ENCODE measurements at regions not wholly inside any gene's neighbourhood (a gene's known extent, or its start where the extent isn't known, plus 50 kb on each side); places are given as distances from the start of the nearest gene placed in this dataset.
"Not testable (repeated sequence)": the region's sequence is repeated elsewhere in the genome, so short reads cannot be mapped to it uniquely, and the experiment has no call there.

GRCh38 chr7:19623676-19624075, 85.2 kb downstream of the POLR1F start:
- DNase-seq: no peak

DNA sequence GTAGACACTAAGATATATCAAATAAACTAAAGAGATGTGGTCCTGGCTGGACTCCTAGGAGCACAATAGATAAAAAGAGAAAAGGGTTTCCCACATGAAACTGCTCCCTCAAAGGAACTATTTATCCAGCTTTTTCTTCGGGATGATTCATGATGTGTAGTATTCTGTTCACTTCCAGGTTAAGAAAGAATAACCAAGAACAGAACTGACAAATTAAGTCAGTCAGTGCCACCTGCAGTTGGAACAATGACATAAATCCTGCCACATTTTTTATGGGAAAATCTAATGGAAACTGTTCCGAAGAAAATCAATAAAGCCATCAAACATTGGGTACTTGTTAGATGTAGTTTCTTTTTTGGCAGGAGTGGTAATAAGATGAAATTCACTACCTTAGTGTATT, 87.1 kb downstream of the POLR1F start:
- DNase-seq: peak; percentile 30

DNA sequence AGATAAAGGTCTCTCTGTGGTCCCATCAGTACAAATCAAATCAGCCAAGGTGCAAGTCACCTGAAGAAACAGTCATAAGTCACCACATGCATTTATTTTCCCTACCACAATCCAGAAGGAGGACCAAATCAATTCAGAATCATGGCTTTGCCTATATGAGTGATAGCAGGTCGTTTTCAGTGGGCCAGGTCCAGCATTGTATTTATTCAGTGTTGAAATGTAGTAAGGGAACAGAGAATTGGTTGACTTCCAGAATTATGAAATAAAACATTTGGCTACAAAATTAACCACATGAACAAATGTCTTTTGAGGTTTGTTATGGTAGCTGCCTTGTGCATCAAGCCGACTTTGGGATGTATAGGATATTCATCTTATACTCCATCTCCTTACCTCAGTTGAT, 88.4 kb downstream of the POLR1F start:
- DNase-seq: no peak

GRCh38 chr7:19619122-19619521, 89.7 kb downstream of the POLR1F start:
- DNase-seq: no peak

- DNase-seq: no peak
Measured at GRCh38 chr7:19617901-19618300, 90.9 kb downstream of the POLR1F start.

GRCh38 chr7:19610194-19610943, 98.5 kb downstream of the POLR1F start:
- DNase-seq: no peak

- DNase-seq: no peak
Measured at GRCh38 chr7:19589446-19589845, 119.4 kb downstream of the POLR1F start.

DNA sequence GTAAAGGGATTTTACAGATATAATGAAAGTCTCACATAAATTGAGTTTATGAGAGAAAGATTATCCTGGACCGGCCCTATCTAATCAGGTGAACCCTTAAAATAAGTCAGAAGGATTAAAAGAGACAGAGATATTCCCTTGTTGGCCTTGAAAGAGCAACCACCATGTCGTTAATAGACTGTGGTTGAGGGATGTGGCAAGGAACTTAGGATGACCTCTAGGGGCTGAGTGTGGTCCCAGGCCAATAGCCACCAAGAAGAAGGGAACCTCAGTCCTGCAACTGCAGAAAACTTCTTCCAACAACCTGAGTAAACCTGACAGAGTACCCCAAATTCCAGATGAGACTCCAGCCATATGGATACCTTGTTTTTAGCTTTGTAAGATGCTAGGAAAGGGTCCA, 121.5 kb downstream of the POLR1F start:
- no peak for DNase-seq

DNA sequence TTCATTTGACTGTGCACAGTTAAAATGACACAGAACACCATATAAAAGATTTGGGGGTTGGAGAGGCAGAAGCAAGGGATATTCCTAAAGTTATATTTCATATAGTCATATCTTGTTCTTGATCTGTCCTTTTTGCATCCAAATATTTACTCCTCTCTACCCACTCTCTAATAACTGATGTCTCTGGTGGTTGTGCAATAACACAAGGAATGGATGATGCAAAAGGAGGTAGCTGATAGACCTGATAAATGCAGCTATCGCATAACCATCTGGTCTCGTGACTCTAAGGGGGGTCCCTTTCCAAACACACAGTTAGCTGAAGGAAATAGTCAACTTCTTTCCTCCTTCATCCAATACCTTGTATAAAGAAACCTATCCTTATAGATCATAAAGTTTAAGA, 123.1 kb downstream of the POLR1F start:
- no peak for DNase-seq

GRCh38 chr7:19575909-19576557, 132.8 kb downstream of the POLR1F start:
- no peak for DNase-seq

DNA sequence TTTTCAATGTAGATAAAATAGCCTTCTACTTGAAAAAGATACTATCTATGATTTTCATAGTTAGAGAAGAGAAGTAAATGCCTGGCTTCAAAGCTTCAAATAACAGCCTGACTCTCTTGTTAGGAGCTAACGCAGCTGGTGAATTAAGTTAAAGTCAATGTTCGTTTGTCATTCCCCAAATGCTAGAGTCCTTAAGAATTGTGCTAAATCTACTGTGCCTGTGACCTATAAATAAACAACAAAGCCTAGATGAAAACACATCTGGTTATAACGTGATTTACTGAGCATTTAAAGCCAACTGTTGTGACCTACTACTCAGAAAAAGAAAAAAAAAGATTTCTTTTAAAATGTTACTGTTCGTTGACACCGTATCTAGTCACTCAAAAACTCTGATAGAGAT, 134.7 kb downstream of the POLR1F start:
- no peak for DNase-seq

GRCh38 chr7:19572566-19572965, 136.3 kb downstream of the POLR1F start:
- DNase-seq: no peak

- DNase-seq: no peak
Measured at GRCh38 chr7:19567011-19567410, 141.8 kb downstream of the POLR1F start.

DNA sequence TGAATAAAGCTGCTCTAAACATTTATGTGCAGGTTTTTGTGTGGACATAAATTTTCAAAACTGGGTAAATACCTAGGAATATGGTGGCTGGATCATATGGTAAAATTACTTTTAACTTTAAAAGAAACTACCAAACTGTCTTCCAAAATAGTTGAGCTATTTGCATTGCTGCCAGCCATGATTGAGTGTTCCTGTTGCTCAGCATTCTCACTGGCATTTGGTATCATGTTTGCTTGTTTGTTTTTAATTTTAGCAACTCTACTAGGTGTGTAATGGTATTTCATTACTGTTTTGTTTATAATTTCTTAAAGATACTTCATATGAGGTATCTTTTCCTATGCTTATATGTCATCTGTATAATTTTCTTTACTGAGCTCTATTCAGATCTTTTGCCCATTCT, 143.2 kb downstream of the POLR1F start:
- DNase-seq: no peak

DNA sequence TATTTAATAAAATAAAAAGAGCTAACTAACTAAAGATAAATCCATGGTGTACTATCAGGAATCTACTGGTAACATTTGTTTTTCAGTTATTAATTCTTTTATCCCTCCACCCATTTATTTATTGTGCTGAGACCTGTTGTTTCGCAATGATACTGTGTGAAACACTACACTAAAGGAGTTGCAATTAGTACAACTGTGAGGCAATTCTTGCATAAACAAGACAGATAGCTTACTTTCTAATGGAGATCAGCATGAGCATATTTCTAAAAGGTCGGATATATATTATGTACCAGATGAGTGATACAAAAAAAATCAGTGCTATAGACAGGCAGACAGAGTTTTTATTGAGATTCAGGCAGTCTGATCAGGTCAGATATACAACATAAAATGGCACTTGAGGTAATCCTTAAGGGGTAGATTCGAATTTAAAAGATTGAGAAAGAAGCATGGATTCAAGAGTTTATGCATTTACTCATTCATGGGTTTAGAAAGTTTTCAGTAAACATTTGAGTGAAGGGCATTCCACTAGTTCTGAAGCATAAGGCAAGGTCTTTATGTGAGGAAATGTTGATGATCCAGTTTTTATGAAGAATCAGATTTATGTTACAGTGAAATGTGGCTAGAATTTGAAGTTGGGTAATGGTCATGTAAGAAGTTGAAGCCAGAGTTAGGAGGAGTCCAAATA, 147.6 kb downstream of the POLR1F start:
- DNase-seq: no peak

DNA sequence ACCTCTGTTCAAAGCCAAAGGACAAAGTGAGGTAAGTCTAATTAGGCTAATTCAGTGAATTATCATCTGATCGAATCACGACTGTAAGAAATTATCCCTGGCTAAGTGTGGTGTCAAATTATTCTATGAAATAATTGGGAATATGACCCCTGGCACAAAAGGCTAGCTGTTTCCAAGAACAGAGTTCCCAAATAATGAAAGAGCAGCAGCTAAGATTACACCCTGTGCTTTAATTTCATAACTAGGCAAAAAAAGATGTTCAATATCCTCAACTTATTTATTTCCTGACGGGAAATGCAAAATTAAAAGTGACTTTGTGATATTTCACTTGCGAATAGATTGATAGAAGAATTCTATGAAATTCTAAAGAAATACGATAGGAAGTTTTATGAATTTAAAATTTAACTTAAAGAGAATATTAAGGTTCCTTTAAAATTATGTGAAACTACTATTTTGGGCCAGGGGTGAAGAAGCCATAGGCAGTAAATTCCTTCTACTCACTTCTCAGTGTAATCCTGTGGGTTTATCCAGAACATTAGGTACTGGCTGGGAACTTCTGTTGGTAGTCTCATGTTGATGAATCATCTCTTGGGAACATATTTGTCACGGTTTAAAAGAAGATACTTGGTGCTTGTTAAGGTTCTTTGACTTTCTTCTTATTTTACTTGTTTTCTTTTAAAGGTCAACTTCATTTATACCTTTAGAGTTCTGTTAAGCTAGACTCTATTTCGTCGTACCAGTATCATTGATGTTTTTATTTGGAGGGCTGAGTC, 148.5 kb downstream of the POLR1F start:
- DNase-seq: no peak

DNA sequence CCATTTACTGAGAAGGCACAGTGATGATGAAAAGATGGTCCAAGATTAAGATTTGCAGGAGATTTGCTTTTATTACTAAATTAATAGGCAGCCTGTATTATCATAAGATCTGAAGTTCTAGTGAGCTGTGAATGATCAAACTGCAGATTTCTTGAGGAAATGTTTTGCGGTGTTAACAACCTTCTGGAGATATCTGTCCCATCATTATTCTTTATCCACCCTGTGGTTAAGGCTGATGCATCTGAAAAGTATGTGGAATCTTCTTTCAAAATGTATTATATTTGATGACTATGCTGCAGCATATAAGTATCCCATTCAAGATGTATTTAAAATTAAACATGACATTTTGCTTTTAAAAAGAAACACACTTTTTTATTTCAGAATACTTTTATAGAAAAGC, 150.3 kb downstream of the POLR1F start:
- no peak for DNase-seq

GRCh38 chr7:19557726-19558465, 150.9 kb downstream of the POLR1F start:
- no peak for DNase-seq

DNA sequence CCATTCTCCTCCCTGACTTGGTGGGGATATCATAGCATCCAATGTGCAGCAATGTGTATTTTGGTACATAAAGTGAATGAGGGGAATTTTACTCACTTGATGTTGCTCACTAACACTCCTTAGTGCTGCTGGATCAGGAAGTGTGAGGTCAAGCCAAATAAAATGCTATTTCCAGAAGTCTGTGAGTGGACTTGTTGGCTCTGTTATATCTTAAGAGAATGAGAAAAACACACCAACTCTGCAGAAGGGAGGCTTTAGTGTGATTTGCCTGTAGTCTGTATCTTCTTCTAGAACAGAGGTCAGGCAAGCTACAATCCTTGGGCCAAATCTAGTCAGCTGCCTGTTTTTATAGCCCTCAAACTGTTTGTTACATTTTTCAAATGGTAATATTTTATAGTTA, 154.3 kb downstream of the POLR1F start:
- no peak for DNase-seq

DNA sequence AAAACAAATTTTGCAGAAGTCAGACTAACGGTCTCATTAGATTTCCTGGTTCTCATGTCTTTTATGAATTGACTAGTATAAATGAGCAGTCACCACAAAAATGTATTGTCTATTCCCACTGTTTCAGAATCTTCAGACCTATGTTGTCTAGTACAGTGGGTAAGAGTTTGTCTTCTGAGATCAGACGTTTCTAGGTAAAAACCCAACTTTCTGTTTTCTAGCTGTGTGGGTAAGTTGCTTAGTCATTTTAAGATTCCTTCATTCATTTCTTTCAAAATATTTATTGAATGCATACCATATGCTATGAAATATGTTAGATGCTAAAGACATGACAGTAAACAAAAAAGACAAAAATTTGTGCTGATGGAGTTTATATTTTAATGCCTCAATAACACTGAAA, 156.3 kb downstream of the POLR1F start:
- DNase-seq: no peak

GRCh38 chr7:19549246-19549645, 159.6 kb downstream of the POLR1F start:
- DNase-seq: not testable (repeated sequence)

DNA sequence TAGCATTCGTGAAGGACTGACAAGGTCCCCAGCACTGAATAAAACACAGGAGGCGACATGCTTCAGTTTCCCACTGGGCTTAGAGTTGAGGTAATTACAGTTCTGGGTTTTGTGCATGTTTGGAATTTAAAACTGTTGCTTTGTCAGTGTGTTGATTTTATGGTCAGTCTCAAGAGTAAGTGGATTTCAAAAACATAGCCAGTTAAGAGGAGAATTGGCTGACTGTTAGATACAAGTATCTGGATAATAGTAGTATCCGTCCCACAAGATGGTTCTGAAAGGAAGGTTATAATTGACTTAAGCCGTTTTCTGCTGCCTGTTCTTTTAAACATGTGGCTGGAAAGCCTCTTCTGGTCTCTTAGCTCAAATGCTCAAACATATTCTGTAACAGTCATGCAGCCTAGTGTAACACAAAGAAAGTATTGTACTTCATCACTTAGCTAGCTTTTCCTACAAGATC, 170.9 kb downstream of the POLR1F start:
- peak; percentile 27 for DNase-seq

DNA sequence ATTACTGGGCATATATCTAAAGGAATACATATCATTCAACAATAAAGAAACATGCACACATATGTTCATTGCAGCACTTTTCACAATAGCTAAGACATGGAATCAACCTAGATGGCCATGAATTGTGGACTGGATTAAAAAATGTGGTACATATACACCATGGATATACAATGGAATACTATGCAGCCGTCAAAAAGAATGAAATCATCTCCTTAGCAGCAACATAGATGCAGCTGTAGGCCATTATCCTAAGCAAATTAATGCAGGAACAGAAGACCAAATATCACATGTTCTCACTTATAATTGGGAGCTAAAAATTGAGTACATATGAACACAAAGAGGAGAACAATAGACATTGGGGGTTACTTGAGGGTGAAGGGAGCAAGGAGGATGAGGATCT, 175.6 kb downstream of the POLR1F start:
- DNase-seq: no peak
